HUES6 (cell line): ENCODE measurements at regions not wholly inside any gene's neighbourhood (a gene's known extent, or its start where the extent isn't known, plus 50 kb on each side); places are given as distances from the start of the nearest gene placed in this dataset.
"Not testable (repeated sequence)": the region's sequence is repeated elsewhere in the genome, so short reads cannot be mapped to it uniquely, and the experiment has no call there.

Experiments
- H3K27ac ChIP-seq: 2 replicates; pipeline ENCODE4 v1.7.0; 2013; ENCODE audit warnings: low read depth, mild to moderate bottlenecking, low read length, inconsistent platforms
- H3K27me3 ChIP-seq: 2 replicates; pipeline ENCODE4 v1.6.1; 2013; ENCODE audit warnings: low read length; ENCODE audit not compliant: control insufficient read depth, insufficient read depth
- H3K36me3 ChIP-seq: 2 replicates; pipeline ENCODE4 v1.6.1; 2013; ENCODE audit warnings: low read length; ENCODE audit not compliant: control insufficient read depth, insufficient read depth
- H3K4me1 ChIP-seq: 2 replicates; pipeline ENCODE4 v1.6.1; 2013; ENCODE audit warnings: low read length; ENCODE audit not compliant: control insufficient read depth, insufficient read depth
- H3K4me3 ChIP-seq: 2 replicates; pipeline ENCODE4 v1.5.1; 2013; ENCODE audit warnings: low read depth, low read length
- H3K9ac ChIP-seq: one replicate; pipeline ENCODE4 v1.6.1; 2013; ENCODE audit warnings: mild to moderate bottlenecking, low read length
- H3K9me3 ChIP-seq: 2 replicates; pipeline ENCODE4 v1.6.1; 2013; ENCODE audit warnings: low read depth, low read length; ENCODE audit not compliant: control insufficient read depth, insufficient read depth

DNA sequence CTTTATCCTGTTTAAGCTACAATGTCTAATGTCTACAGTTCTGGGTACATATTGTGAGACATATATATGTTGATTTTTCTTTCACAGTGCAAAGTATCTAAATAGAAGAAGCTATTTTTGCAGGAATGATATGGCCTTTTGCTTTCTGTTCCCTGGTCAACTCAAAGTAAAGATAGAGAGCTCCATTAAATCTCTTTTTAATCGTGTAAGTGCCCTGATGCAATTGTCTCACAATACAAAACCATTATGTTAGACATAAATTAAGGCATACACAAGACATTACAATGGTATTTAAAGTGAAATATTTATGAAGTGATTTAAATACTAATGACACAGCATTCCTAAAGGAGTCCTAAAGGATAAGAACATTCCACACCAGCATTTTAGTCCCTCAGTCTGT is 1559.7 kb upstream of the AGA start:
- H3K9ac ChIP-seq, result no peak overlapping the region
- H3K4me3 ChIP-seq, result no peak overlapping the region
- no peak overlapping the region for H3K27ac ChIP-seq
- no peaks in the 10 kb centered on the region for H3K36me3 ChIP-seq
- no peaks in the 10 kb centered on the region for H3K4me1 ChIP-seq
- no peaks in the 10 kb centered on the region for H3K27me3 ChIP-seq
- no peaks in the 10 kb centered on the region for H3K9me3 ChIP-seq

DNA sequence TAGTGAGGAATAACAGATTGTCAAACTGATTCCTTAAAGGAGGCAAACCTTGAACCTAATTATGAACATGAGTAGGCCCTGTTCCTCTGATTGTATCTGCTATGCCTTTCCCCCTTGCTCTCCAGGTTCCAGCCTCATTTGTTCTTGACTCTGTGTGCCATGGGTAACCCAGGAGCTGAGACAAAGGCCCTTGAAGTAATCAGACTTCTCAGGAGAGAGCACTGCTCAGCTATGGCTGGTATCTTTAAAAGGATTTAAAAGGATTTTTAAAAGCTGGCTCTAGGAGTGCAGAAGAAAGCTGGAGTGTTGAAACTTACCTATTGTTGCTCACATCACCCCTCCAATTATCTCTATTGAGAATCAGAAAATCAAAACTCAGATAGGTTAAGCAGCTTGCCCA is 1565.5 kb upstream of the AGA start:
- Histone ChIP-seq H3K36me3 (no peaks in the 10 kb centered on the region), H3K9me3 (no peaks in the 10 kb centered on the region), H3K4me1 (peaks cover 2% of the 10 kb centered on the region; the same call in 1 of the 2 replicates), H3K27ac (no peak overlapping the region), H3K9ac (no peak overlapping the region), H3K4me3 (no peak overlapping the region), H3K27me3 (no peaks in the 10 kb centered on the region)

DNA sequence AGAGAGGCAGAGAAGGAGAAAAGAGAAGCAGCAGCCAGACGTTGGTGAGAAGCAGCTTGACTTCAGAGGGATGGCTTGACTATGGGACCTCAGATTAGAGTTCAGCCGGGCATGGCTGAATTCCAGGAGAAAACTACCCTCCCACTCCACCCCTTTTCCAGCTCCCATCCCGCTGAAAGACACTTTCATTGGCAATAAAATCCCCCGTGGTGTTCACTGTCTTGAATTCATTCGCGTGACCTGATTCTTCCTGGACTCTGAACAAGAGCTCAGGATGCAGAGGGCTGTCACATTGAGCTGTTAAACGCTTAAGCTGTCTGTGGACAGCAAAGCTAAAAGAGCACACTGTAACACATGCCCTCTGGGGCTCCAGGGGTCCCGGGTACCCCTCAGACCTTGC is 1575.3 kb upstream of the AGA start:
- H3K9me3 ChIP-seq, result no peaks in the 10 kb centered on the region
- H3K4me1 ChIP-seq, result no peaks in the 10 kb centered on the region
- H3K27me3 ChIP-seq, result no peaks in the 10 kb centered on the region
- H3K27ac ChIP-seq, result no peak overlapping the region
- H3K9ac ChIP-seq, result no peak overlapping the region
- no peak overlapping the region for H3K4me3 ChIP-seq
- H3K36me3 ChIP-seq, result no peaks in the 10 kb centered on the region

DNA sequence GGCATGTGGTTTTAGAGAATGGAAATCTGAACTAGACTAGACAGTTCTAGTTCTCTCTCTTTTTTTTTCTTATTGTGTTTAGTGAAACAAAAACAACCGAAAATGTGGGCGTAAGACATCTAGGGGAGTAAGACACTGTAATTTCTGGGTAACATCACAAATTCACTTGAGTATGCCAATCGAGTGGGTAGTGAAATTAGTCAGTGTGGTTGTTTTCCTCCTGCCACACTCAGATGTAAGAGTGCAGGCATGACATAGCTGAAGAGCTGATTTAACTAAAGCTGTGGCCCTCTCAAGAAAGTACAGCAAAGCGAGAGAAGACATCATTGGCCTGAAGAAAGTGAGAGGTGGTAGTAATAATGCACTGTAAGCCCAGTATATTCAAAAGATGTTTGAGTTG is 1585.3 kb upstream of the AGA start:
- Histone ChIP-seq H3K9ac (no peak overlapping the region), H3K36me3 (no peaks in the 10 kb centered on the region), H3K4me3 (no peak overlapping the region), H3K9me3 (peaks cover 9% of the 10 kb centered on the region), H3K27ac (no peak overlapping the region), H3K4me1 (no peaks in the 10 kb centered on the region), H3K27me3 (no peaks in the 10 kb centered on the region)

DNA sequence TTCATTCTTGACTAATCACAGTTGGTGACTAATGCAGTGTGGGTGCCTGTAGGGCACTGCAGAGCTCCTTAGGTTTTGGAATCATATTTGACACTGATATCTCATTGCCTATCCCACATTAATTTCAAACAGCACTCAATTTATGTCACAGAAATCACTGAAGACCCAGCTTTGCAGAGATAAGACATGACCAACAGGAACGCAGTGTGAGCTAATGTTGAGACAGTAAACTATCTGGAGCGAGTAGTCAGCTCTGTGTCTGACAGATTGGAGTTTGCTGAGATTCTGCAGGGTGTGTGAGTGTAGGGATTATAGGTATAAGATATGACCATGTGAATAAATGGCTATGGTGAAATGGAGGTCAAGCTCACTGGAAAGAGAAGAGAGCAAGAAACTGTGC is 1586.1 kb upstream of the AGA start:
- peaks cover 9% of the 10 kb centered on the region for H3K9me3 ChIP-seq
- H3K4me3 ChIP-seq, result no peak overlapping the region
- no peaks in the 10 kb centered on the region for H3K4me1 ChIP-seq
- H3K27me3 ChIP-seq, result no peaks in the 10 kb centered on the region
- H3K36me3 ChIP-seq, result no peaks in the 10 kb centered on the region
- no peak overlapping the region for H3K27ac ChIP-seq
- no peak overlapping the region for H3K9ac ChIP-seq

- no peak overlapping the region for H3K9ac ChIP-seq
- no peak overlapping the region for H3K4me3 ChIP-seq
- H3K36me3 ChIP-seq, result no peaks in the 10 kb centered on the region
- H3K4me1 ChIP-seq, result no peaks in the 10 kb centered on the region
- H3K27me3 ChIP-seq, result no peaks in the 10 kb centered on the region
- peaks cover 9% of the 10 kb centered on the region for H3K9me3 ChIP-seq
- no peak overlapping the region for H3K27ac ChIP-seq
Observed at GRCh38 chr4:179029683-179030082, 1587.4 kb upstream of the AGA start.

DNA sequence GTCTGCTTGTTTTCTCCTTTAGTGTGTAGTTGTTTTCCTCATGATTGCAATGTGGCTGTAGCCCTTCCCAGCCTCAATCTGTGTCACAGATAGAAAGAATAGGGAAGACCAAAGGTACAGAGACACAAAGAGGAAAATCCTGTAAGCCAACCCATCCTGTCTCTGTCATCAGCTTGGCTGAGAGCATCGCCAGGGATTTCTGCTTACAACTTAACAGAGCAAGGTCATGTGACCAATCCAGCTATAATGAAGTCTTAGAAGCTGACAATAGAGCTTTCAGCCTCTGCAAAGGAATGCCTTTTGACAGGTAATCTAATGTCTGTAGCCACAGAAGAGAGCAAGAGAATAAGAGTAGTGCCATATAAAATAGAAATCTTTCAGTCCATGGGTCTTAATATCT is 1598.0 kb upstream of the AGA start:
- Histone ChIP-seq H3K27ac (no peak overlapping the region), H3K4me3 (no peak overlapping the region), H3K27me3 (no peaks in the 10 kb centered on the region), H3K36me3 (no peaks in the 10 kb centered on the region), H3K9me3 (no peaks in the 10 kb centered on the region), H3K9ac (no peak overlapping the region), H3K4me1 (no peaks in the 10 kb centered on the region)

DNA sequence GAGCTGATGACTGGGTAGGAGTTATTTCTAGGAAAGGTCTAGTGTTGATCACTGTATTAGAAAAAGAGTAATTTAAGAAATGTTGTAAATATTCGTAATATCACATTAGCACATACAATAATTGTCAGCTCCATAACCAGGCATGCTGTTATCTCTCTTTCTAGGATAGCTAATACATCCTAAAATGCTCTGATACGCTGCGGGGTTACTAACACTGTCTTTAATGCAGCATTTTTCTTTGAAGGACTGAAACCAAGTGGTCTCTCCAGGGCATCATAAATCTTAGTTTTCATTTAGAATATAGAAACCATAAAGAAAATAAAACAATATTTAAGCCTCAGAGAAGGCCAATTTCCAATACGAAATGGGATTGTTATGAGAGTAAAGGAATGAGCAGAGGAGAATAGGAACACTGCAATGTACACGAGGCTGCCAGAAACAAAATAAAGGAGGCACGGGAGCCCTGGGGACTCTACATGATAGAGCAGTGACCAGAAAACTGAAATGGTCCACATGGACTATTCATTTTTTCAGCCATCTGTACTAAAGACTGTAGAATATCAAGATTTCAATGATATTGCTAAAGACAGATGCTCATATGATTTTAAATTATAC is 1606.7 kb upstream of the AGA start:
- Histone ChIP-seq H3K9ac (no peak overlapping the region), H3K9me3 (no peaks in the 10 kb centered on the region), H3K4me1 (no peaks in the 10 kb centered on the region), H3K36me3 (no peaks in the 10 kb centered on the region), H3K4me3 (no peak overlapping the region), H3K27ac (no peak overlapping the region), H3K27me3 (no peaks in the 10 kb centered on the region)

- no peaks in the 10 kb centered on the region for H3K27me3 ChIP-seq
- no peak overlapping the region for H3K4me3 ChIP-seq
- H3K36me3 ChIP-seq, result no peaks in the 10 kb centered on the region
- no peak overlapping the region for H3K9ac ChIP-seq
- H3K9me3 ChIP-seq, result no peaks in the 10 kb centered on the region
- no peaks in the 10 kb centered on the region for H3K4me1 ChIP-seq
- H3K27ac ChIP-seq, result no peak overlapping the region
Observed at GRCh38 chr4:179051206-179051605, 1609.0 kb upstream of the AGA start.

GRCh38 chr4:179059396-179059795 is 1617.2 kb upstream of the AGA start:
- Histone ChIP-seq H3K4me3 (no peak overlapping the region), H3K9me3 (no peaks in the 10 kb centered on the region), H3K27me3 (no peaks in the 10 kb centered on the region), H3K27ac (no peak overlapping the region), H3K9ac (no peak overlapping the region), H3K36me3 (no peaks in the 10 kb centered on the region), H3K4me1 (no peaks in the 10 kb centered on the region)

DNA sequence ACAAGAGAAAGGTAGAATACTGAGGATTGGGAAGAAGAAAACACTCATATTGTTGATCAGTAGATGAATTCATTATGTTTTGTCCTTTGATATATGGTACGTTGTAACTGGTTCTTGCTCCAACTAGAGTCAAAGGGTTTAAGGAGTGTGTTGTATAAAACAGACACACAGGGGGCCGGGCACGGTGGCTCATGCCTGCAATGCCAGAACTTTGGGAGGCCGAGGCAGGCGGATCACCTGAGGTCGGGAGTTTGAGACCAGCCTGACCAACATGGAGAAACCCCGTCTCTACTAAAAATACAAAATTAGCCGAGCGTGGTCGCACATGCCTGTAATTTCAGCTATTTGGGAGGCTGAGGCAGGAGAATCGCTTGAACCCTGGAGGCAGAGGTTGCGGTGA is 1624.0 kb upstream of the AGA start:
- not testable (repeated sequence) for H3K4me1 ChIP-seq, H3K9me3 ChIP-seq, H3K27me3 ChIP-seq, H3K36me3 ChIP-seq, H3K9ac ChIP-seq, H3K4me3 ChIP-seq, H3K27ac ChIP-seq

- no peaks in the 10 kb centered on the region for H3K4me1 ChIP-seq
- H3K27me3 ChIP-seq, result no peaks in the 10 kb centered on the region
- H3K4me3 ChIP-seq, result no peak overlapping the region
- H3K36me3 ChIP-seq, result no peaks in the 10 kb centered on the region
- H3K9ac ChIP-seq, result no peak overlapping the region
- no peak overlapping the region for H3K27ac ChIP-seq
- H3K9me3 ChIP-seq, result no peaks in the 10 kb centered on the region
Observed at GRCh38 chr4:179071131-179071530, 1628.9 kb upstream of the AGA start.
